HCT116 (cell line): ENCODE measurements at regions not wholly inside any gene's neighbourhood (a gene's known extent, or its start where the extent isn't known, plus 50 kb on each side); places are given as distances from the start of the nearest gene placed in this dataset.

ENCODE experiments used
- ATAC-seq: fragments of 200-7000 bp; cut with Tn5 transposase; 2 replicates; pipeline ENCODE4 v1.9.1; 2020; ENCODE audit warnings: mild to moderate bottlenecking, moderate library complexity
- BruUV-seq: library from RNA; stranded (reverse); fragments of 400-500 nt; replicated peaks from 2 replicates; lab custom pipeline; 2021; lab: Mats Ljungman, UMichigan
- CTCF ChIA-PET: fragments of 300-600 bp; sonication (Branson Sonifier 250); formaldehyde crosslinking; loops from one replicate; lab custom pipeline; 2021; ENCODE audit warnings: antibody characterized with exemption; lab: Charles Lee
- POLR2A ChIA-PET: fragments of 300-600, 350-600 bp; sonication (Branson Sonifier 250); formaldehyde crosslinking; loops from one replicate; lab custom pipeline; 2021; ENCODE audit warnings: antibody characterized with exemption; lab: Charles Lee
- RAD21 ChIA-PET, 2 experiments: fragments of 300-600 bp; sonication (Branson Sonifier 250); formaldehyde crosslinking; loops; one replicate each; lab custom pipeline; 2023; ENCODE audit warnings: low total read pairs in 2 of 2; ENCODE audit not compliant: uncharacterized antibody in 2 of 2, unreplicated experiment in 2 of 2, low non-redundant PET in 1 of 2; lab: Charles Lee
- DNase-seq: peaks from one replicate; pipeline ENCODE4 v3.0.0-alpha.2; 2010; ENCODE audit warnings: low read depth, low spot score
- H2AFZ ChIP-seq: fragments of 200-600 bp; shearing (Covaris generic), sonication (generic); 2 replicates; pipeline ENCODE4 v1.6.1; 2017; ENCODE audit warnings: low read depth, mixed run types, mixed read lengths, antibody characterized with exemption, low read length; ENCODE audit not compliant: poor library complexity, severe bottlenecking
- H3K27ac ChIP-seq: 2 replicates; pipeline ENCODE4 v1.5.1; 2012; ENCODE audit warnings: low read depth, low read length
- H3K27me3 ChIP-seq: fragments of 200-600 bp; sonication (generic); 2 replicates; pipeline ENCODE4 v1.6.1; 2016; ENCODE audit warnings: mixed run types, low read length, mixed read lengths; ENCODE audit not compliant: insufficient read depth
- H3K36me3 ChIP-seq, 2 experiments: fragments of 200-500 bp in 1 of 2; fragments of 200-600 bp in 1 of 2; sonication (Bioruptor generic) in 1 of 2; sonication (generic) in 1 of 2; 2 replicates each; pipeline versions ENCODE4 v1.5.1 to v1.6.1; 2014 to 2016; ENCODE audit warnings: low read length in 2 of 2, inconsistent platforms in 1 of 2, mixed read lengths in 1 of 2, mixed run types in 1 of 2; ENCODE audit not compliant: insufficient read depth in 2 of 2, control insufficient read depth in 1 of 2
- H3K4me1 ChIP-seq, 2 experiments: fragments of 200-600 bp in 1 of 2; sonication (generic) in 1 of 2; 2 replicates each; pipeline versions ENCODE4 v1.5.1 to v1.6.1; 2012 to 2017; ENCODE audit warnings: low read length in 2 of 2, inconsistent platforms in 1 of 2, mild to moderate bottlenecking in 1 of 2, mixed read lengths in 1 of 2, mixed run types in 1 of 2, moderate library complexity in 1 of 2; ENCODE audit not compliant: insufficient read depth in 2 of 2, control insufficient read depth in 1 of 2
- H3K4me2 ChIP-seq: fragments of 200-600 bp; sonication (generic); 2 replicates; pipeline ENCODE4 v1.6.1; 2017; ENCODE audit warnings: mixed run types, low read length, mixed read lengths
- H3K4me3 ChIP-seq, 2 experiments: fragments of 200-600 bp in 1 of 2; sonication (generic) in 1 of 2; replicated peaks in 1 of 2; 2 replicates each; pipeline ENCODE4 v1.5.1; 2011 to 2016; ENCODE audit warnings: low read length in 2 of 2, control low read depth in 1 of 2, low read depth in 1 of 2, mild to moderate bottlenecking in 1 of 2, mixed read lengths in 1 of 2, mixed run types in 1 of 2
- H3K79me2 ChIP-seq: fragments of 200-600 bp; sonication (generic); 2 replicates; pipeline ENCODE4 v1.6.1; 2017; ENCODE audit warnings: mild to moderate bottlenecking, mixed run types, low read length, moderate library complexity, mixed read lengths; ENCODE audit not compliant: insufficient read depth
- H3K9ac ChIP-seq: fragments of 200-600 bp; sonication (generic); 2 replicates; pipeline ENCODE4 v1.6.1; 2016; ENCODE audit warnings: low read length, mixed read lengths
- H3K9me2 ChIP-seq: fragments of 200-600 bp; sonication (generic), shearing (Covaris generic); 2 replicates; pipeline ENCODE4 v1.6.1; 2017; ENCODE audit warnings: mixed run types, mild to moderate bottlenecking, moderate library complexity; ENCODE audit not compliant: insufficient read depth
- H3K9me3 ChIP-seq, 2 experiments: fragments of 200-500 bp in 1 of 2; fragments of 200-600 bp in 1 of 2; sonication (Bioruptor generic) in 1 of 2; sonication (generic) in 1 of 2; 2 replicates each; pipeline ENCODE4 v1.6.1; 2014 to 2017; ENCODE audit warnings: low read length in 2 of 2, mixed read lengths in 2 of 2, inconsistent platforms in 1 of 2, low read depth in 1 of 2, mild to moderate bottlenecking in 1 of 2, mixed run types in 1 of 2, moderate library complexity in 1 of 2; ENCODE audit not compliant: control insufficient read depth in 1 of 2, insufficient read depth in 1 of 2
- H4K20me1 ChIP-seq: fragments of 200-600 bp; sonication (generic), shearing (Covaris generic); 2 replicates; pipeline ENCODE4 v1.6.1; 2017; ENCODE audit warnings: mixed run types, mild to moderate bottlenecking, moderate library complexity; ENCODE audit not compliant: insufficient read depth
- CTCF ChIP-seq, 3 experiments: fragments of 200-600 bp in 1 of 3; sonication (generic) in 1 of 3; IDR thresholded peaks in 2 of 3; conservative IDR thresholded peaks in 1 of 3; 2 replicates each; pipeline ENCODE4 v1.5.1; 2012 to 2017; ENCODE audit warnings: low read depth in 2 of 3, low read length in 2 of 3, antibody characterized with exemption in 1 of 3, borderline replicate concordance in 1 of 3, control low read depth in 1 of 3, mild to moderate bottlenecking in 1 of 3, mixed read lengths in 1 of 3, mixed run types in 1 of 3, moderate library complexity in 1 of 3; ENCODE audit not compliant: insufficient read depth in 1 of 3
- FOSL1 ChIP-seq: IDR thresholded peaks from 2 replicates; pipeline ENCODE4 v1.6.1; 2012; ENCODE audit warnings: low read depth
- POLR2A ChIP-seq: IDR thresholded peaks from 2 replicates; pipeline ENCODE4 v1.7.0; 2011; ENCODE audit warnings: borderline replicate concordance; ENCODE audit not compliant: insufficient read depth, insufficient read length; ENCODE audit errors: extremely low read depth
- POLR2AphosphoS5 ChIP-seq: IDR thresholded peaks from 2 replicates; pipeline ENCODE4 v1.6.1; 2011; ENCODE audit warnings: mild to moderate bottlenecking, low read depth, low read length, moderate library complexity
- REST ChIP-seq: IDR thresholded peaks from 2 replicates; pipeline ENCODE4 v1.6.1; 2012; ENCODE audit warnings: low read depth
- SP1 ChIP-seq: IDR thresholded peaks from 2 replicates; pipeline ENCODE4 v1.6.1; 2012; ENCODE audit warnings: low read depth
- intact Hi-C: fragments of 100-400 bp; cut with micrococcal nuclease; formaldehyde crosslinking; loops from 2 replicates; pipeline ENCODE4 v1.10.0; 2022
- TF ChIP-seq, protein P1 (sequence below): IDR thresholded peaks from 2 replicates; pipeline ENCODE4 v1.6.1; 2011; ENCODE audit warnings: mild to moderate bottlenecking, low read length, moderate library complexity; ENCODE audit not compliant: insufficient replicate concordance; ENCODE audit errors: extremely low read depth

GRCh38 chr2:57685032-57685431, 361.6 kb upstream of the VRK2 start:
- POLR2A ChIA-PET: no interaction called here
- H3K4me2 ChIP-seq: no peak overlapping the region
- BruUV-seq: no TSS peak
- H3K79me2 ChIP-seq: no peaks in the 10 kb centered on the region
- peaks cover 0 to 1% of the 10 kb centered on the region in 2 experiments; a peak in 1 of 4 replicates for H3K9me3 ChIP-seq
- H3K4me3 ChIP-seq: no peak overlapping the region
- RAD21 ChIA-PET: no interaction called here
- DNase-seq: no peak
- H3K9ac ChIP-seq: no peak overlapping the region
- H2AFZ ChIP-seq: no peak overlapping the region
- ATAC-seq: no peak
- no peaks in the 10 kb centered on the region for H3K9me2 ChIP-seq
- H3K27me3 ChIP-seq: no peaks in the 10 kb centered on the region
- no peak overlapping the region for H3K27ac ChIP-seq
- no peak for TF ChIP-seq REST
- TF ChIP-seq FOSL1: no peak
- TF ChIP-seq, protein P1, sequence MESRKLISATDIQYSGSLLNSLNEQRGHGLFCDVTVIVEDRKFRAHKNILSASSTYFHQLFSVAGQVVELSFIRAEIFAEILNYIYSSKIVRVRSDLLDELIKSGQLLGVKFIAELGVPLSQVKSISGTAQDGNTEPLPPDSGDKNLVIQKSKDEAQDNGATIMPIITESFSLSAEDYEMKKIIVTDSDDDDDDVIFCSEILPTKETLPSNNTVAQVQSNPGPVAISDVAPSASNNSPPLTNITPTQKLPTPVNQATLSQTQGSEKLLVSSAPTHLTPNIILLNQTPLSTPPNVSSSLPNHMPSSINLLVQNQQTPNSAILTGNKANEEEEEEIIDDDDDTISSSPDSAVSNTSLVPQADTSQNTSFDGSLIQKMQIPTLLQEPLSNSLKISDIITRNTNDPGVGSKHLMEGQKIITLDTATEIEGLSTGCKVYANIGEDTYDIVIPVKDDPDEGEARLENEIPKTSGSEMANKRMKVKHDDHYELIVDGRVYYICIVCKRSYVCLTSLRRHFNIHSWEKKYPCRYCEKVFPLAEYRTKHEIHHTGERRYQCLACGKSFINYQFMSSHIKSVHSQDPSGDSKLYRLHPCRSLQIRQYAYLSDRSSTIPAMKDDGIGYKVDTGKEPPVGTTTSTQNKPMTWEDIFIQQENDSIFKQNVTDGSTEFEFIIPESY: no peak
- no peak for TF ChIP-seq CTCF (IDR thresholded peaks at IDR 0.05 in 2 of 3, conservative IDR thresholded peaks at IDR 0.05 in 1 of 3; ENCODE audit: borderline replicate concordance in 1 of 3, insufficient read depth in 1 of 3, low read depth in 2 of 3, low read length in 2 of 3)
- no peak for TF ChIP-seq POLR2A
- no peak for TF ChIP-seq SP1
- TF ChIP-seq POLR2AphosphoS5: no peak
- TF ChIP-seq, all 23 proteins: peak for 0
- Histone ChIP-seq H3K4me1 (no peaks in the 10 kb centered on the region), H3K36me3 (no peaks in the 10 kb centered on the region), H4K20me1 (no peaks in the 10 kb centered on the region)
- intact Hi-C loops: no loop called here
- CTCF ChIA-PET: no interaction called here
